ENCODE measurements at regions not wholly inside any gene's neighbourhood (a gene's known extent, or its start where the extent isn't known, plus 50 kb on each side); places are given as distances from the start of the nearest gene placed in this dataset.

GRCh38 chr10:57094083-57094482 is 733.0 kb upstream of the ZWINT start:
- TF ChIP-seq POLR2AphosphoS5 (IDR thresholded peaks at IDR 0.05; ENCODE audit: low read depth, low read length) (no peak), SIN3A (IDR thresholded peaks at IDR 0.05; ENCODE audit: borderline replicate concordance, insufficient read depth, low read length) (no peak), TAF1 (IDR thresholded peaks at IDR 0.05; ENCODE audit: borderline replicate concordance, insufficient read depth, low read length) (no peak), REST (IDR thresholded peaks at IDR 0.05; ENCODE audit: insufficient read depth in 1 of 2, low read depth in 2 of 2, low read length in 2 of 2) (no peak)

Measured in PFSK-1 (cell line).